Neural cell (in vitro differentiated cells): ENCODE measurements at regions not wholly inside any gene's neighbourhood (a gene's known extent, or its start where the extent isn't known, plus 50 kb on each side); places are given as distances from the start of the nearest gene placed in this dataset.

Source experiments
- H2AFZ ChIP-seq: fragments of 200-600, 300-800 bp; sonication (generic), shearing (Covaris generic); 2 replicates; pipeline ENCODE4 v1.6.0; 2014; ENCODE audit warnings: low read depth, mild to moderate bottlenecking, antibody characterized with exemption, low read length, moderate library complexity
- H3F3A ChIP-seq: fragments of 200-600 bp; shearing (Covaris generic); 2 replicates; pipeline ENCODE4 v1.6.1; 2016; ENCODE audit warnings: mild to moderate bottlenecking, moderate library complexity, mixed read lengths, antibody characterized with exemption, low read length; ENCODE audit not compliant: insufficient read depth, poor library complexity, severe bottlenecking
- H3K27ac ChIP-seq: fragments of 200-600, 300-800 bp; sonication (generic), shearing (Covaris generic); 2 replicates; pipeline ENCODE4 v1.5.1; 2014; ENCODE audit warnings: mild to moderate bottlenecking, low read length, moderate library complexity
- H3K27me3 ChIP-seq: fragments of 300-800, 200-600 bp; sonication (generic), shearing (Covaris generic); 2 replicates; pipeline ENCODE4 v1.6.0; 2014; ENCODE audit warnings: mild to moderate bottlenecking, low read depth, low read length, moderate library complexity; ENCODE audit not compliant: insufficient read depth
- H3K36me3 ChIP-seq: fragments of 300-800, 200-600 bp; sonication (generic), shearing (Covaris generic); 2 replicates; pipeline ENCODE4 v1.5.1; 2014; ENCODE audit warnings: mild to moderate bottlenecking, antibody characterized with exemption, low read length, moderate library complexity; ENCODE audit not compliant: insufficient read depth
- H3K4me2 ChIP-seq: fragments of 300-800, 200-600 bp; sonication (generic), shearing (Covaris generic); 2 replicates; pipeline ENCODE4 v1.6.0; 2014; ENCODE audit warnings: mild to moderate bottlenecking, low read length
- H3K4me3 ChIP-seq: fragments of 300-800, 200-600 bp; sonication (generic), shearing (Covaris generic); 2 replicates; pipeline ENCODE4 v1.5.1; 2014; ENCODE audit warnings: mild to moderate bottlenecking, low read length, moderate library complexity
- H3K79me2 ChIP-seq: fragments of 200-600 bp; shearing (Covaris generic); replicated peaks from 2 replicates; pipeline ENCODE4 v1.6.0; 2014; ENCODE audit warnings: mild to moderate bottlenecking, low read length, moderate library complexity; ENCODE audit not compliant: insufficient read depth
- H3K9ac ChIP-seq: fragments of 300-800, 200-600 bp; sonication (generic), shearing (Covaris generic); 2 replicates; pipeline ENCODE4 v1.6.1; 2016; ENCODE audit warnings: mild to moderate bottlenecking, low read length, mixed read lengths
- H3K9me2 ChIP-seq: fragments of 200-600 bp; shearing (Covaris generic); 2 replicates; pipeline ENCODE4 v1.6.1; 2016; ENCODE audit warnings: mild to moderate bottlenecking, low read length, mixed read lengths; ENCODE audit not compliant: insufficient read depth
- H3K9me3 ChIP-seq: fragments of 200-600, 300-800 bp; sonication (generic), shearing (Covaris generic); 2 replicates; pipeline ENCODE4 v1.6.1; 2016; ENCODE audit warnings: mild to moderate bottlenecking, mixed run types, low read length, moderate library complexity, mixed read lengths
- H4K20me1 ChIP-seq: fragments of 200-600 bp; shearing (Covaris generic); 2 replicates; pipeline ENCODE4 v1.6.1; 2016; ENCODE audit warnings: mild to moderate bottlenecking, mixed run types; ENCODE audit not compliant: insufficient read depth
- EP300 ChIP-seq: fragments of 450-650 bp; conservative IDR thresholded peaks from 2 replicates; pipeline ENCODE4 v1.6.1; 2014; ENCODE audit warnings: antibody characterized with exemption, mild to moderate bottlenecking, moderate library complexity; ENCODE audit not compliant: poor library complexity, severe bottlenecking
- EZH2 ChIP-seq: fragments of 200-600, 300-800 bp; shearing (Covaris generic), sonication (generic); IDR thresholded peaks from 2 replicates; pipeline ENCODE4 v1.6.1; 2014; ENCODE audit warnings: antibody characterized with exemption, low read length, borderline replicate concordance, mild to moderate bottlenecking; ENCODE audit not compliant: insufficient read depth, poor library complexity, severe bottlenecking
- MXI1 ChIP-seq: fragments of 450-650 bp; conservative IDR thresholded peaks from 2 replicates; pipeline ENCODE4 v1.6.1; 2014; ENCODE audit warnings: antibody characterized with exemption, mild to moderate bottlenecking; ENCODE audit not compliant: poor library complexity, severe bottlenecking
- POLR2AphosphoS5 ChIP-seq: IDR thresholded peaks from 2 replicates; pipeline ENCODE4 v1.6.1; 2012
- RAD21 ChIP-seq: fragments of 450-650 bp; conservative IDR thresholded peaks from 2 replicates; pipeline ENCODE4 v1.6.1; 2014; ENCODE audit warnings: antibody characterized with exemption, mild to moderate bottlenecking, moderate library complexity
- SMC3 ChIP-seq: fragments of 450-650 bp; conservative IDR thresholded peaks from 2 replicates; pipeline ENCODE4 v1.6.1; 2014; ENCODE audit warnings: antibody characterized with exemption, mild to moderate bottlenecking, moderate library complexity; ENCODE audit not compliant: poor library complexity
- TAF1 ChIP-seq: IDR thresholded peaks from 2 replicates; pipeline ENCODE4 v1.6.1; 2012; ENCODE audit warnings: low read depth
- TF ChIP-seq, protein P1 (sequence below): IDR thresholded peaks from 2 replicates; pipeline ENCODE4 v1.6.1; 2012; ENCODE audit warnings: borderline replicate concordance
- TF ChIP-seq, protein P2 (sequence below): fragments of 450-650 bp; IDR thresholded peaks from 2 replicates; pipeline ENCODE4 v1.5.1; 2014; ENCODE audit warnings: antibody characterized with exemption, mild to moderate bottlenecking, moderate library complexity; ENCODE audit not compliant: poor library complexity, severe bottlenecking

DNA sequence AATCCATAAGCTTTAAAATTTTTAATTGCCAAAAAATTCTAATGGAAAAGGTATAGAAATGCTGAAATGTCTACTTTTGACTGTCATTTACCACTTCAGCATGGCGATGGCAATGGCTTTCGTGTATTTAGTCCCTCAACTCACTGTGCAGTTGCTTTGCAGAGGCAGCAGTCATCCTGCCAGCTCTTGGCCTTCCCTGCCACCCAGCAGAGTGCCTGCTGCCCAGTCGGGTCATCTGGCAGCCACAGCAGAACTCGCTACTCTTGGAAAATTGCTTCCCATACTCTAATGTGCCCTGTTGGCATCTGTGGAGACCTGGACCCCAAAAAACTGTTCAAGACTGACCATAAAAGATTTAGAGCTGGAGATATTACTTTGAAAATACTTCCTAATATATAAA is 383.2 kb downstream of the UQCRFS1 start:
- Histone ChIP-seq H3K4me3 (no peak overlapping the region), H3K9ac (no peak overlapping the region), H3K27ac (no peak overlapping the region), H3F3A (no peaks in the 10 kb centered on the region), H3K27me3 (no peaks in the 10 kb centered on the region), H4K20me1 (no peaks in the 10 kb centered on the region), H3K9me2 (no peaks in the 10 kb centered on the region), H3K4me2 (no peak overlapping the region), H3K79me2 (no peaks in the 10 kb centered on the region), H2AFZ (no peak overlapping the region), H3K9me3 (no peaks in the 10 kb centered on the region), H3K36me3 (no peaks in the 10 kb centered on the region)
- TF ChIP-seq, protein P1, sequence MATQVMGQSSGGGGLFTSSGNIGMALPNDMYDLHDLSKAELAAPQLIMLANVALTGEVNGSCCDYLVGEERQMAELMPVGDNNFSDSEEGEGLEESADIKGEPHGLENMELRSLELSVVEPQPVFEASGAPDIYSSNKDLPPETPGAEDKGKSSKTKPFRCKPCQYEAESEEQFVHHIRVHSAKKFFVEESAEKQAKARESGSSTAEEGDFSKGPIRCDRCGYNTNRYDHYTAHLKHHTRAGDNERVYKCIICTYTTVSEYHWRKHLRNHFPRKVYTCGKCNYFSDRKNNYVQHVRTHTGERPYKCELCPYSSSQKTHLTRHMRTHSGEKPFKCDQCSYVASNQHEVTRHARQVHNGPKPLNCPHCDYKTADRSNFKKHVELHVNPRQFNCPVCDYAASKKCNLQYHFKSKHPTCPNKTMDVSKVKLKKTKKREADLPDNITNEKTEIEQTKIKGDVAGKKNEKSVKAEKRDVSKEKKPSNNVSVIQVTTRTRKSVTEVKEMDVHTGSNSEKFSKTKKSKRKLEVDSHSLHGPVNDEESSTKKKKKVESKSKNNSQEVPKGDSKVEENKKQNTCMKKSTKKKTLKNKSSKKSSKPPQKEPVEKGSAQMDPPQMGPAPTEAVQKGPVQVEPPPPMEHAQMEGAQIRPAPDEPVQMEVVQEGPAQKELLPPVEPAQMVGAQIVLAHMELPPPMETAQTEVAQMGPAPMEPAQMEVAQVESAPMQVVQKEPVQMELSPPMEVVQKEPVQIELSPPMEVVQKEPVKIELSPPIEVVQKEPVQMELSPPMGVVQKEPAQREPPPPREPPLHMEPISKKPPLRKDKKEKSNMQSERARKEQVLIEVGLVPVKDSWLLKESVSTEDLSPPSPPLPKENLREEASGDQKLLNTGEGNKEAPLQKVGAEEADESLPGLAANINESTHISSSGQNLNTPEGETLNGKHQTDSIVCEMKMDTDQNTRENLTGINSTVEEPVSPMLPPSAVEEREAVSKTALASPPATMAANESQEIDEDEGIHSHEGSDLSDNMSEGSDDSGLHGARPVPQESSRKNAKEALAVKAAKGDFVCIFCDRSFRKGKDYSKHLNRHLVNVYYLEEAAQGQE, result no peak
- TF ChIP-seq EP300 (no peak), TAF1 (no peak), RAD21 (no peak), SMC3 (no peak), EZH2 (no peak), MXI1 (no peak), POLR2AphosphoS5 (no peak)
- TF ChIP-seq, protein P2, sequence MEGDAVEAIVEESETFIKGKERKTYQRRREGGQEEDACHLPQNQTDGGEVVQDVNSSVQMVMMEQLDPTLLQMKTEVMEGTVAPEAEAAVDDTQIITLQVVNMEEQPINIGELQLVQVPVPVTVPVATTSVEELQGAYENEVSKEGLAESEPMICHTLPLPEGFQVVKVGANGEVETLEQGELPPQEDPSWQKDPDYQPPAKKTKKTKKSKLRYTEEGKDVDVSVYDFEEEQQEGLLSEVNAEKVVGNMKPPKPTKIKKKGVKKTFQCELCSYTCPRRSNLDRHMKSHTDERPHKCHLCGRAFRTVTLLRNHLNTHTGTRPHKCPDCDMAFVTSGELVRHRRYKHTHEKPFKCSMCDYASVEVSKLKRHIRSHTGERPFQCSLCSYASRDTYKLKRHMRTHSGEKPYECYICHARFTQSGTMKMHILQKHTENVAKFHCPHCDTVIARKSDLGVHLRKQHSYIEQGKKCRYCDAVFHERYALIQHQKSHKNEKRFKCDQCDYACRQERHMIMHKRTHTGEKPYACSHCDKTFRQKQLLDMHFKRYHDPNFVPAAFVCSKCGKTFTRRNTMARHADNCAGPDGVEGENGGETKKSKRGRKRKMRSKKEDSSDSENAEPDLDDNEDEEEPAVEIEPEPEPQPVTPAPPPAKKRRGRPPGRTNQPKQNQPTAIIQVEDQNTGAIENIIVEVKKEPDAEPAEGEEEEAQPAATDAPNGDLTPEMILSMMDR, result no peak

DNA sequence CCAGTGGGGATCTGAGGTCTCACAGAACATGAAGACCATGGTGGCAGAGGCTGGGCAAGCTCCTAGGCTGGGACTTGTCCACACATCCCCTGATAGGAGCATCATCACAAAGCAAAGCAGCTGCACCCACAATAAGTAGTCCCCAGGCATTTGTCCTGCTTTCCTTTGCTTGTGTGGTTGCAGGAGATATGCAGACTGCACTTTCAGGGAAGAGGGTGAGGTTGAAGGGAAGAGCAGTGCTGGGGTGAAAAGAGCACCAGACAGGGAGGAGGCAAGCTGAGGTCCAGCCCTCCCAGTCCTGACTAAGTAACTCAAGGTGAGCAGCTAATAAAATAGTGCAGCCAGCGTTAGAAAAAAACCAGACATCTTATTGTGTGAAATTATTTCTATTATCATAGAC is 383.6 kb downstream of the UQCRFS1 start:
- Histone ChIP-seq H2AFZ (no peak overlapping the region), H3K4me3 (no peak overlapping the region), H3K36me3 (no peaks in the 10 kb centered on the region), H3K9ac (no peak overlapping the region), H3K9me3 (no peaks in the 10 kb centered on the region), H3F3A (no peaks in the 10 kb centered on the region), H3K27ac (no peak overlapping the region), H3K27me3 (no peaks in the 10 kb centered on the region), H3K9me2 (no peaks in the 10 kb centered on the region), H3K4me2 (no peak overlapping the region), H4K20me1 (no peaks in the 10 kb centered on the region), H3K79me2 (no peaks in the 10 kb centered on the region)
- TF ChIP-seq, protein P1, result no peak
- TF ChIP-seq, protein P2, result no peak
- TF ChIP-seq POLR2AphosphoS5 (no peak), SMC3 (no peak), EP300 (no peak), TAF1 (no peak), EZH2 (no peak), MXI1 (no peak), RAD21 (no peak)
